Right hindlimb (tissue), 1 donor: ENCODE measurements at regions not wholly inside any gene's neighbourhood (a gene's known extent, or its start where the extent isn't known, plus 50 kb on each side); places are given as distances from the start of the nearest gene placed in this dataset.

ENCODE experiments used
- DNase-seq: peaks from one replicate; pipeline ENCODE4 v3.0.0-alpha.2; 2018

DNA sequence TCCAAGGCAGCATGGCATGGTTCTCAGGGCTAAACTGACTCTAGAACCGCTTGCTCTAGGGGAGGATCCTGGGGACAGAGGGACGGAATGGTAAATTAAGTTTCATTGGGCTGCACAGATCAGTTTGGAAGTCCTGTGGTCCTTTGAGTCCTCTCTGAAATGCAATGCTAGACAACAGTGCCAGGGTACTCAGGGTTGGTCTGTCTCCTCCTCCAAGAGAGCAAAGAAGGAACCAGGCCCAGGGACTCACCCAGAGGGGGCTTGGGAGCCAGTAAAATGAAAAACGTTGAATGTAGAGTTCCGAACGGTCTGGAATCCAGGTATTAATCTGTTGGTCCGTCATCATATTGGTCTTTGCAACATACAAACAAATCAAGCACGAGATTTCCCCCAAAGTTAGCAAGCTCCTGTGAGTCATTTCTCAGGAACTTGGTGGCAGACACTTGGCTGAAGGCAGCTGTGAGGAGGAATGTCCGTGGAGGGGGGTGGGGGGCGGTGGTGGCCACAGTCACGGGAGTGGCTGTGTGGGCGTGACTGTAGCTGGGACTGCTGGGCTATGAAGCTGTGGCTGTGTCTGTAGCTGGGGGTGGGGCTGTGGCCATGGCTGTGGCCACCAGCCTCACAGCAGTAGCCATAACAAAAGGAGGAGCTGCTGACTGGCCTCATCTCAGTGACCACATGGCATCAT lies 361.0 kb downstream of the SHQ1 start:
- DNase-seq, result peak; percentile 67

DNA sequence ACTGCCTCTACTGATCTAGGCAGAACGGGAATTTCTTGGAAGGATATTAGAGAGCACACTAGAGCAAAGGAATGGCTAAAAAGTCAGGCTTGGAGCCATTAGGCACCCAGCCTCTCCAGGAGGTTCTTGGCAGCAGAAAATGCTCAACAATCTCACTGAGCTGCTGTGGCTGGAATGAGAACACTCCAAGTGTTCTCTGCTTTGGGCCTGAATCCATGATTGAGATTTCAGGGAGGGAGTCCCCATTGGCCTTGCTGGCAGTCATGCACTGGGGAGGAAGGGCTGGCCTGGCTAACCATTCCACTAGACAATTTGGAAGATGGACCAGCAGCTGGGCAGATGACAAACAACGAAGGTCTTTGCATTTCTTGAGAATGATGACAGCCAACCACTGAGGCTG lies 362.6 kb downstream of the SHQ1 start:
- DNase-seq, result peak; percentile 43

DNA sequence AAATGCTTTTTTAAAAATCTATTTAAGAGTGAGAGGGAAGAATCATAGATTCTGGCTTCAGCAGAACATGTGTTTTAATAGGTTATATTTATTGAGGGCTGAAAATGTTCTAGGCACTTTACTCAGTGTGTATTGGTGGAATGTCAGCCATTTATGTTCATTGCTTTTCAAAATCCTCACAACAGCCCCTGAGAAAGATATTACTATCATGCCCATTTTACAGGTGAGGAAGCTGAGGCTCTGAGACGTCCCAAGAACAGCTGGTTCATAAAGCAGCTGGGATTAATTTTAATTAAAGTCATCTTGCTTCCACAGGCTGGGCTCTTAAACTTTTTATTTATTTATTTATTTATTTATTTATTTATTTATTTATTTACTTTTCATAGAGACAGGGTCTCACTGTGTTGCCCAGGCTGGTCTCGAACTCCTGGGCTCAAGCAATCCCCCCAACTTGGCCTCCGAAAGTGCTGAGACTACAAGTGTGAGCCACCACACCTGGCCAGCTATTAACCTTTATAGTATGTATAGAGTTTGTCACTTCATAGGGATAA lies 364.6 kb downstream of the SHQ1 start:
- DNase-seq, result no peak

DNA sequence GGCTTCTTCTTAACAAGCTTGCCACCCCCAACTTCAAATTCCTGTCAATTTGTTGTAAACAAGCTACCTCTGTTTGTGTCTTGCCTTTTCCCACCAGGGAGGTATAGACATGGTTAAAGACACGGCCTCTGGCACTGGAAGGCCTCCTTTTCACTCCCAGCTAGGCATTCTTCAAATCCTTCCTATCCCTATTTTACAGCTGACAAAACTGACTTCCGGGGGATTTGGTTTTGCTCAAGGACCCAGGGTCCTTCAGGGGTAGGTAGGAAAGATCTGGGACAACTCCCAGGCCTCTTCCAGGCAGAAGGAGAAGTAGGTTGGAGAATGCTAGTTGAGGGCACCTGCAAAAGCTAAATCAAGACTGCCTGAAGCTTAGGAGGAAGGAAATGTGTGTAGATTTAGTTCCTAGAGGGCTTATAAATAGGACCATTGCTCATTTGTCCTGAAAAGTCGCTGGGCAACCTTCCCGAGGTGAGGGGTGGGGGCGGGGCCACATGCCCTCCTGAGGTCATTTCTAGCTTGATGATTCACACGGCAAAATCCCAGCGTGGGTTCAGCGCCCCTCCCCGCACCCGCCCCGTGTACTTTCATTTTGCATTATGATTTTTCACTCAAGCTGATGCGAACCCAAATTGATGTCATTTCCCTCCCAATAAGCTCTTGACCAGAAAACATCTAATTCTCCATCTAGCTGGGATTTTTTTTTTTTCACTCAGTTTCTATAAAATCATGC lies 365.5 kb downstream of the SHQ1 start:
- DNase-seq, result peak; percentile 40

DNA sequence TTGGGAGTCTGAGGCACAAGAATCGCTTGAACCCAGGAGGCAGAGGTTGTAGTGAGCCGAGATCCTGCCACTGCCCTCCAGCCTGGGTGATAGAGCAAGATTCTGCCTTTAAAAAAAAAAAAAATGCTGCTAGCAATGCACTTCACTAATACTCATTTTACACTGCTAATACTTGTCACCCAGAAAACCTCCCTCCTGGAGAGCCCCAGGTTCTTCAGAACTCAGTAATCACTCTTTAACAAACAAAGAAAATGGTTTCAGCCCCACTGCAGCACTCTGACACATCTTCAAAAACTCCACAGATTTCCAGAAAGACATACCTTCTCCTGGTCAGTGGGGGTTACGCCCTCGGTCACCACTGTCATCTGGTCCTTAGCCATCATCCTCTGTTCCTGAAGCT lies 366.7 kb downstream of the SHQ1 start:
- DNase-seq, result no peak

DNA sequence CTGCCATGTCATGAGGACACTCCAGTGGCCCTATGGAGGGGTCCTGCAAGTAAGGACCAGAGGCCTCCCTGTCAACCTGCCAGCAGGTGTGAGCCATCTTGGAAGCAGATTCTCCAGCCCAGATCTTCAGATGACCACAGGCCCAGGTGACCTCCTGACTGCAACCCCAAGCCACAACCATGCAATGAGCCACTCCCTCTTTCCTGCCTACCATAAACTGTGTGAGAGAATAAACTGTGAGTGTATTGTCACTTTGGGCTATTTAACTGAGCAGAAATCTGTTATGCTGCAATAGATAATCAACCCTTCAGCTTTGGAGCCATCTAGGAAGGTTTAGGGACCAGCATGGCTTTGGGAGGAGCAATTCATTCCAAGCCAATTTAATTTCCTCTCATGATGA lies 367.9 kb downstream of the SHQ1 start:
- DNase-seq, result no peak

DNA sequence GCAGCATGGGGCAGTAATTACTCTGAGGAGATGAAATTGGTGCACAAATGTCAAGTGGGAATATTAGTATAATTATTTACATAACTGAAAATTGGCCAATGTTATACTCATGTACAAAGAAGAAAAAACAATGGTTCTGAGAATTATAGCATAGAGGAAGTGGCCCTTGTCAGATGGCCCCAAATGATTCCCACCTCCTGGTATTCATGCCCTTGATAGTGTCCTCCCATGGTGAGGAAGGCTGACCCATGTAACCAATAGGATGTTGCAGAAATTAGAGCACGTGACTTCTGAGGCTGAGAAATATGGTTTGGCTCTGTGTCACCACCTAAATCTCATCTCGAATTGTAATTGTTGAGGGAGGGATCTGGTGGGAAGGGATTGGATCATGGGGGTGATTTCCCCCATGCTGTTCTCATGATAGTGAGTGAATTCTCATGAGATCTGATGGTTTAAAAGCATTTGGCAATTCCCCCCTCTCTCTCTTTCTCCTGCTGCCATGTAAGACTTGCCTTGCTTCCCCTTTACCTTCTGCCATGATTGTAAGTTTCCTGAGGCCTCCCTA lies 368.5 kb downstream of the SHQ1 start:
- no peak for DNase-seq

DNA sequence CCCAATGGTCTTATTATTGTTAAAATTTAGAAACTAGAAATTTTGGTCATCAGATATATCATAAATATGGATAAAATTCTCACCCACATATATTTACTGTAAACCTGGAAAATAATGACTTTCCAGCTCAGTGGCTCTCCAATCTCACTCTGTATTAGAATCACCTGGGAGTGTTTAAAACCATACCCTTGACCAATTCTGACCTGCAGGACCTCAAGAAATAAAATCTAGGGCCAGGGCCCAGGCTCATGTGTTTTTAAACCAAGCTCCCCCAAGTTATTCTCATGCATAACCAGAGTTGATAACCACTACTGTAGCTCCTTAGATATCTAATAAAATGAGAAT lies 372.1 kb downstream of the SHQ1 start:
- no peak for DNase-seq

DNA sequence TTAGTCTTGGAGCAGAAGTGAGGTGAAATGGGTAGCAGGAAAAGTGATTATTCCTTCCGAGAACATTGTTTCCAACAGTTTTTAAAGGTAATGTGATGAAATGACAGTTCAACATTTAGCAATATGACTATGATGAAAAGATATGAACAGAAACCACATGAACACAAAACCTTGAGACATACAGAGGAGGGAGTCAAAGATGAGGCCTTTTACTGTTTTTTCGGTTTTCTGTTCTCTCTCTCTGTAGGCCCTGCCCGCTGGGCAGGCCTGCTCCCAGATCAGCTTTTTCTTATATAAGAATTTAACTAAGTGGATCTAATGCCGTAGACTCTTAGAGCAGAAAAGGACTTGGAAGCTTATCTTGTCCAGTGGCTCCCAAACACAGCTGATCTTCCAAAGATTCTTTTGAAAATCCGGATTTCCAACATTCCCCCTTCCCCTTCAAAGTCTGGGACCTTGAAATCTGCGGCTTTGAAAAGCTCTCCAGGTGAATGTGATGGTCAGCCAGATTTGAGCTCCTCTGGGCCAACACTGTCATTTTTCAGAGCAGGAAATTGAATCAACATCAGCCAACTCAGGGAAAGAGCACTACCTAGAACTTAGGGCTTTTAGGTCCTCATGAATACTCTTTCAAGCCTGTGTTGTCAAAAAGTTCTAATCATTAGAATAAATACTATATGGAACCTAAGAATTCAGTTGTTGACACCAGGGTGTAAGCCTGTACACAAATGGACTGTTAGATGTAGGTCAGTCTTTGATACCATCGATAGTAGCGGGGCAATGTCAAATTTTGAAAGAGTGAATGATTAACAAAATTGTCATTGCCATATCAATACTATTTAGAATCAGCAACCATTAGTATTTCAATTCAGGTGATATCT lies 372.7 kb downstream of the SHQ1 start:
- no peak for DNase-seq

DNA sequence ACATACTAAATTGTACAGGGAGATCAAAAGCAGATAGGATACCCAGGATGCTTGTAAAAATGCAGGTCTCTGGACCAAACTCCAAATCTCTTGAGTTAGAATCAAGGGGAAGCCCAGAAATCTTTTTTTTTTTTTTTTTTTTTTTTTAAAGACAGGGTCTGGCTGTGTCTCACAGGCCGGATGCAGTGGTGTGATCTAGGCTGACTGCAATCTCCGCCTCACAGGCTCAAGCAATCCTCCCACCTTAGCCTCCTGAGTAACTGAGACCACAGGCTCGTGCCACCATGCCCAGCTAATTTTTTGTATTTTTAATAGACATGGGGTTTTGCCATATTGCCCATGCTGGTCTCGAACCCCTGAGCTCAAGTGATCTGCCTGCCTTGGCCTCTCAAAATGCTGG lies 373.5 kb downstream of the SHQ1 start:
- no peak for DNase-seq

DNA sequence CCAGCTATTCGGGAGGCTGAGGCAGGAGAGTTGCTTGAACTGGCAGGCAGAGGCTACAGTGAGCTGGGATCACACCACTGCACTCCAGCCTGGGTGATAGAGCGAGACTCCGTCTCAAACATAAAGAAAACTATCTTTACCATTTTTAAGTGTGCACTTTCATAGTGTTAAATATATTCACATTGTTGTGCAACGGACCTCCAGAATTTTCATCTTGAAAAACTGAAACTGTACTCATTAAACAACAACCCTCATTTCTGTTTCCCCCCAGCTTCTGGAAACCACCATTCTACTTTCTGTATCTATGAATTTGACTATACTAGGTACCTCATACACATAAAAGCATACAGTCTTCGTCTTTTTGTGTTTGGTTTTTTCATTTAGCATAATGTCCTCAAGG lies 375.1 kb downstream of the SHQ1 start:
- DNase-seq, result no peak

DNA sequence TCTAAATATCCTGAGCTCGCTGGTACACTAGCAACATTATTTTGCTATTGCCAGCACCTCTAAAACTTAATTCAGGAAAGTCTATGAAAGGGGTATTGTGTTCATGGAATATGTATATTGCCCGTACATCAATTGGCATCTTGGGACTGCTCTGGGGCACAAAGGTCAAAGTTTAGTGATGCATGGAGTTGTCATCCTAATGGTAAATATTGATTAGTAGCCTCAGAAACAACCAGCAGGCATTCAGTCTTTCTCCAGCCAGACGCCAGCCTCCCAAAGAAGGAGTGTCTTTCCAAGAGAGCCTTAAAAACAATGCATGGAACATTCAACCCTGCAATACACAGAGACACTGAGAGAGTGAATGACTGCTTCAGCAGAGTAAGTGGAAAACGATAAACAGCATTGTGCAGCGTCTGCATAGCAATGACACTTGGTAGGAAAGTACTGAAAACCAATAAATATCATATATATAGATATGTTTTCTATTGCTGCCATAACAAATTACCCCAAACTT lies 377.3 kb downstream of the SHQ1 start:
- DNase-seq, result no peak

DNA sequence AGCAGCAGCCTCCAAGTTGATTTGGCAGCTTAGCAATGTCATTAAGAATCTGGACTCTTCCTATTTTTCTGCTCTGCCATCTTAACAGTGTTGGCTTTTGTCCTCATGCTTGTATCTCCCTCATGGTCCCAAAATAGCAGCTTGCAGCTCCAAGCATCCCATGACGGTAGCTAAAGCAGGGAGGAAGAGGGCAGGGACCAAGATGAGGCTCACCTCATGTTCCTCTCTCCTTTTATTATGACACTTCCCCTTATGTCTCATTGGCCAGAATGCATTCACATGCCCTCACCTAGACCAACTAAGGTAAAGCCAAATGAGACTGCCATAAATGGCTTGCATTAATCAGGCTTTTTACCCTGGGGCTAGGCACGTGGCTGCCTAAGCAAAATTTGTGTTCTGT lies 382.4 kb downstream of the SHQ1 start:
- no peak for DNase-seq

DNA sequence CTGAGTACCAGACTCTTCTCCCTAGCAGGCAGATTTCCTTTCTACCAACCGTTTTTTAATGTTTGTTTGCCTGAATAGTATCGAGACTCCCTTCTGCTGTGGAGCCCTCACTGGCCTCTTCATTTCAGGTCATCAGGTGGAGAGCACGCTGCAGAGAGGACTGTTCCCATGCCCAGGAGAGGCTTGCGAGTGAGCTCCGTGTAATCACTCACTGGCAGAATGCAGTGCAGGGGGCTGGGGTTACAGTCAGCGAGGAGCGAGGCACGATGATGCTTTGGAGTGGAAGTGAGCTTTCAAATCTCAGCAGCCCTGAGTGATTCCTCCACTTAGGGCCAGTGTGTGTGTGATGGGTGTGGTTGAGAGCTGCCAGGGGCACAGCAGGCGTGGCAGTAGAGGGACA lies 385.2 kb downstream of the SHQ1 start:
- DNase-seq, result no peak

DNA sequence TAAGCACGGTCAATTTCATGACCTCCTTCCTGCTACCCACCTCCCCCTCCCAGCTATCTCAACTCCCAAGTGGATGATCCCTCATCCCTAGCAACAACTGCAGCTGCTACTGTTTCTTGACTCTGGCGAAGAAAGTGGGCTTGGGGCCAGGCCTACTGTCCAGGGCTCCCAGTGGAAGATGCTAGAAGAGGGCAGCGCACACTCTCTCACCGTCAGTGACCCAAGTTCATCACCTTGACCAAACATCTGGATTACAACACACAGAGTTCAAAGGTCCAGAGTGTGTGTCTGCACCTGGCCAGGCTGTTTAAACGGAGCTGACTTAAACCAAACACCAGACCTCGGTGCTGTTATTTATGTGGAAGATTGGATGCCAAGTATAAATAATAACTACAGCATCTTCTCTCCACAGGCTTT lies 385.6 kb downstream of the SHQ1 start:
- peak; percentile 84 for DNase-seq

DNA sequence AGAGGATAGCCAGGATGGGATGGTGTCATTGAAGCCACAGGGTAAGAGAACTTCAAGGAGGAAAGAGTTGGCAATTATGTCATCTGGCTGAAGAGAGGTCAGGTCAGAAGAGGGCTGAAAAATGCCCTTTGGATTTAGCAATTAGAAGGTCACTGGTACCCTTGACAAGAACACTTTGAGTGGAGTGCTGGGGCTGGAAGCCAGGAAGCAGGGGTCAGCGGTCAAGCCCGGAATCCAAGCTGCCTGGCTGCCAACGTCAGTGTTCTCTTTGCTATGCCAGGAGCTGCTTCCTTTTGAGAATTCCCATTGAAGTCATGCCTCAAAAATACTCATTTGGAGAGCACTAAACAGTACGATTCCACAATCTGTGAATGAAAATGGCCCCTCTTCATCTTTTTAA lies 386.5 kb downstream of the SHQ1 start:
- DNase-seq, result peak; percentile 33

DNA sequence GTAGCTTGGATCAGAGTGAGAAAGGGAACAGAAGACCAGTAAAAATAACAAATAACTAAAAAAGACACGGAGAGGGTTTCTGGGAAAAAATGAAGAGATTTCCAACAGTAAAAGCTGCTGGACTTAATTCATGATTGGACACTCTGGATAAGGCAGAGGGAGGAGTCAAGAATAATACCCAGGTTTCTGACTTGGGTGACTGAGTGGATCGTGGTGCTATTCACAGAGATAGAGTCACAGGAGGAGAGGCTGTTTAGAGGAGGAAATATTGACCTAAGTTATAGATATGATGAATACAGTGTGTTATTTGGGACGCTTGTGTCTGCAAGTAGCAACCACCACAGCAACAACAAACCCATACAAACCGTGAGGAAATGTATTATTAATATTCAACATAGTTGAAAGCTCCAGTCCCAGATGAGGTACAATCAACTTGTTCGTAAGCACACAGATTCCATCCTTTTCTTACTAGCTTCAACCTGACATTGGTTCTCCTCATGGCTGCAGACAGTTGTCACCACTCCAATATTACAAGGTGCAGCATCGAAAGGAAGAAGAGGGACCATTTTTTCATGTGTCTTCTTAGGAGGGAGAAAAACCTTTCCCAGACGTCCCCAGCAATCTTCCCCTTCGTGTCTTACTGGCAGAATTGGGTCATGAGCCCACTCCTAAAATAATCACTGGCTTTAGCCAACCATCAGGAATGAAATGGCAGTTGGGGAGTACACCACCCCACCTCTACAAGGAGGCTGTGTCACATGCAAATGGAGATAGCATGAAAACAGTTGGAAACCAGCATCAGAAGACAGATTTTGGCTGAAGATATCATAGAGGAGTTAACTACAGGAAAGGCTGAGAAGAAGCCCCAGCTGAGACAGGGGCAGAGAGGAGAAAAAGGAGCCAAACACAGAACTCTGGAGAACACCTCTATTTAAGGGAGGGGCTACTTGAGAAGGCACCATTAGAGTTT lies 387.8 kb downstream of the SHQ1 start:
- DNase-seq, result no peak

DNA sequence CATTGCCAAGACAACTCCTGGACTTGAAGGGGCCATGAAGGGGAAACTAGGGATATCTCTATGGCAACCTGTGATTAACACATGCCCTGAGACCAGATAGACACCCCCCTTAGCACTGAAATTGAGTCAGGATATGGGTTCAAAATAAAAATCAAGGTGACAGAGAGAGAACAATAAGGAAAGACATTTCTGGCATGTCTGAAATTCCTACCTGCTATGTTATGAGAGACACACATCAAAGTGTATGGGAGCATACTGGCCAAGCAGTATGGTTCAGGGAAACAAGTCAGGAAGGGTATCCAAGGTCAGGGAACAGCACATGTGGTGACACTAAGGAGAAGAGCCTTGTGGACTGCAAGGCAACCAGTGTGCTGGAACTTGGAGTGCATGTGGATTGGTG lies 388.7 kb downstream of the SHQ1 start:
- DNase-seq, result no peak

DNA sequence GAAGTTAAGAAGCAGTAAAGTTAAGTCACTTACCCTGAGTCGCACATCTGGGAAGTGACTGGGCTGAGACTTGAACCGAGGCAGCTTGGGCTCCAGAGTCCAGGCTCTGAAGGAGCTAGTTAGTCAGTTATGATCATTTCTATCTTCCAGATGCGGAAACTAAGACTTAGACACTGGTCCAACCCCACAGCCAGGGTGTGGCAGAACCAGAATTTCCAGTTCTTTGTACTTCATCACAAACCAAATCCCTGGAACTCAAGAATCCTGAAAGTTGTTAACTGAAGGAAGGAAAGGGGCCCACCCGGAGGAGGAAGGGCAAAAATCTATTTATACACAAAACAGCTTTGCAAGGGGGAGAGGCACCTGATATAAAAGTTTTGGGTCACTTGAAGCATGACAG lies 389.9 kb downstream of the SHQ1 start:
- no peak for DNase-seq

DNA sequence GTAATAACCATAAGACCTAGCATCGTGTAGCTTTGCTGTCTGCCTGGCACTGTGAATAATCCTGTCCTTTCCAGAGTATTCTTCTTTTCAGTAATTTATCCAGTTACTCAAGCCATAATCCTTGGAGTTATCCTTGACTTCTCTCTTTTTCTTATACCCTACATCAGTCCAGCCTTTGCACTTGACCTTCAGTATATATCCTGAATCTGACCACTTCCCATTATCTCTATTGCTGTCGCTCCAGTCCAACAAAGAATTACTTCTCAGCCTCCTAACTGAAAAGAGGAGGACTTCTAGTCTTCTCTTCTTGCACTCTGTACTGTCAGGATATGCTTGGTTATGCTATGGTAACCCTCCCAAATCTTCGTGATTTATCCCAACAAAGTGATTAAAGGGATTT lies 393.8 kb downstream of the SHQ1 start:
- DNase-seq, result no peak

DNA sequence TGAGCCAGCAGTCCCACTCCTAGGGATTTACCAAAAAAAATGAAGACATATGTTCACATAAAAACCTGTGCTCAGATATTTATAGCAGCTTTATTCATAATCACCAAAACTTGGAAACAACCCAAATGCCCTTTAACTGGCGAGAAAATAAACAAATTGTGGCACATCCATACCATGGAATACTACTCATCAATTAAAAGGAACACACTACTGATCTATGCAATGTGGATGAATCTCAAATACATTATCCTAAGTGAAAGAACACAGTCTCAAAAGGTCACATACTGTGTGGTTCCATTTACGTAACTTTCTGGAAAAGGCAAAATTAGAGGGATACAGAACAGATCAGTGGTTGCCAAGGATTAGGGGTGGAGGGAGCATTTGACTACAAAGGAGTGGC lies 394.5 kb downstream of the SHQ1 start:
- DNase-seq, result no peak

DNA sequence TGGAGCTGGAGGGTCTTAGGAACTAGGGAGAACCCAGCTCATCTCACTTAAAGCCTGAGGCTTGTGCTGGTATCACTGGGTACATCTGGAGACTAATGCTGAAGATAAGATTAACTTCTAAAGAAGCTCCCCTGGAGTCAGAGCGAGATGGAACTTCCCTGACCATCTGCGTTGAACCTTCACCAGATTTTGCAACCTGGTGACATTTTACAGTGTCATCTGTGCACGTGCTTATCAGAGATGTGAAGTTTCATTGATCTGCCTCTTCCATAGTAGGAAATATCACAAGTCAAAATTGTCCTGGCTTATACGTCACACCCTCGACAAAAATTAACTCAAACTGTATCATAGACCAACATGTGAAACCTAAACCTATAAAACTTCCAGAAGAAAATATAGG lies 395.5 kb downstream of the SHQ1 start:
- no peak for DNase-seq
